HepG2 (cell line): ENCODE measurements at regions not wholly inside any gene's neighbourhood (a gene's known extent, or its start where the extent isn't known, plus 50 kb on each side); places are given as distances from the start of the nearest gene placed in this dataset.

ENCODE experiments used
- ATAC-seq: fragments of 200-7000 bp; cut with Tn5 transposase; 3 replicates; pipeline ENCODE4 v1.9.1; 2020; ENCODE audit warnings: mild to moderate bottlenecking, moderate library complexity
- BruUV-seq: library from RNA; stranded (reverse); fragments of 400-500 nt; replicated peaks from 2 replicates; lab custom pipeline; 2021; lab: Mats Ljungman, UMichigan
- CTCF ChIA-PET: fragments of 300-600 bp; formaldehyde crosslinking; extraction: SDS; loops from one replicate; lab custom pipeline; 2021; ENCODE audit warnings: low total read pairs, inconsistent platforms, low intra/inter-chr PET ratio; lab: Yijun Ruan, JAX
- POLR2A ChIA-PET: fragments of 350-600 bp; sonication (Branson Sonifier 250); formaldehyde crosslinking; loops from one replicate; lab custom pipeline; 2020; ENCODE audit warnings: antibody characterized with exemption, inconsistent platforms; lab: Yijun Ruan, JAX
- DNase-seq: peaks from one replicate; pipeline ENCODE4 v3.0.0-alpha.2; 2015; ENCODE audit warnings: low spot score
- FAIRE-seq: peaks from 3 replicates; lab custom pipeline; 2011; peaks lifted over from hg19 to GRCh38; lab: Jason Lieb, UNC
- H2AFZ ChIP-seq: one replicate; pipeline ENCODE4 v1.6.1; 2011; ENCODE audit warnings: low read length, inconsistent platforms
- H3K27ac ChIP-seq: fragments of 300-600 bp; 3 replicates; pipeline ENCODE4 v1.8.0; 2011; ENCODE audit warnings: mixed run types, mild to moderate bottlenecking, mixed read lengths, low read length, inconsistent platforms; ENCODE audit not compliant: insufficient read depth; ENCODE audit errors: extremely low read length
- H3K27me3 ChIP-seq, 2 experiments: fragments of 200-600 bp in 1 of 2; 2 replicates in 1 of 2; 3 replicates in 1 of 2; pipeline versions ENCODE4 v1.6.0 to v1.8.0; 2011; ENCODE audit warnings: low read length in 2 of 2, mild to moderate bottlenecking in 2 of 2, moderate library complexity in 2 of 2, inconsistent platforms in 1 of 2; ENCODE audit not compliant: insufficient read depth in 2 of 2, control insufficient read depth in 1 of 2
- H3K36me3 ChIP-seq, 2 experiments: fragments of 200-600 bp in 1 of 2; replicated peaks in 1 of 2; 2 replicates in 1 of 2; 3 replicates in 1 of 2; pipeline versions ENCODE4 v1.5.1 to v1.8.0; 2011; ENCODE audit warnings: low read length in 2 of 2, inconsistent platforms in 1 of 2; ENCODE audit not compliant: insufficient read depth in 2 of 2, control insufficient read depth in 1 of 2
- H3K4me1 ChIP-seq: 2 replicates; pipeline ENCODE4 v1.5.1; 2012; ENCODE audit warnings: low read length, inconsistent platforms; ENCODE audit not compliant: insufficient read depth
- H3K4me2 ChIP-seq: 2 replicates; pipeline ENCODE4 v1.6.0; 2011; ENCODE audit warnings: low read depth, low read length, inconsistent platforms
- H3K4me3 ChIP-seq, 3 experiments: fragments of 200-600 bp in 1 of 3; sonication (generic), shearing (Covaris generic) in 1 of 3; replicated peaks in 1 of 3; 2 replicates each; pipeline ENCODE4 v1.5.1; 2011 to 2016; ENCODE audit warnings: low read length in 3 of 3, inconsistent platforms in 2 of 3, low read depth in 2 of 3, mild to moderate bottlenecking in 2 of 3, control low read depth in 1 of 3, mixed read lengths in 1 of 3; ENCODE audit not compliant: insufficient read depth in 1 of 3
- H3K79me2 ChIP-seq: one replicate; pipeline ENCODE4 v1.6.1; 2011; ENCODE audit warnings: low read length, inconsistent platforms; ENCODE audit not compliant: insufficient read depth
- H3K9ac ChIP-seq: 2 replicates; pipeline ENCODE4 v1.6.0; 2011; ENCODE audit warnings: mild to moderate bottlenecking, low read depth, low read length, inconsistent platforms; ENCODE audit not compliant: insufficient read depth
- H3K9me3 ChIP-seq: 2 replicates; pipeline ENCODE4 v1.5.1; 2012; ENCODE audit warnings: mild to moderate bottlenecking, low read length
- H4K20me1 ChIP-seq: 2 replicates; pipeline ENCODE4 v1.6.0; 2011; ENCODE audit warnings: inconsistent platforms, mild to moderate bottlenecking, low read length, moderate library complexity; ENCODE audit not compliant: insufficient read depth
- ATF7 ChIP-seq, 2 experiments: fragments of 450-650 bp in 1 of 2; sonication (generic) in 1 of 2; formaldehyde crosslinking in 1 of 2; IDR thresholded peaks; 2 replicates each; pipeline versions ENCODE4 v1.4.0 to v1.6.1; 2016 to 2020; ENCODE audit warnings: antibody characterized with exemption in 1 of 2, mild to moderate bottlenecking in 1 of 2, missing genetic modification reagents in 1 of 2
- EHMT2 ChIP-seq: fragments of 200-600 bp; sonication (generic); IDR thresholded peaks from 2 replicates; pipeline ENCODE4 v1.7.0; 2017; ENCODE audit warnings: antibody characterized with exemption, low read depth, low read length, borderline replicate concordance
- IRF2 ChIP-seq: IDR thresholded peaks from 2 replicates; pipeline ENCODE4 v1.6.1; 2018; ENCODE audit warnings: missing genetic modification reagents, missing compliant biosample characterization
- SMAD3 ChIP-seq: sonication (generic); formaldehyde crosslinking; IDR thresholded peaks from 2 replicates; pipeline ENCODE4 v1.4.0; 2020; ENCODE audit warnings: missing genetic modification reagents
- WGBS: methylation state at CpG from one replicate; pipeline ENCODE4 v1.1.6; 2017; ENCODE audit warnings: low lambda C conversion rate; 5-methylcytosine and 5-hydroxymethylcytosine counted together
- in situ Hi-C: cut with HindIII; loops from 2 replicates; pipeline ENCODE4 v1.10.0; 2017; ENCODE audit warnings: low pct_unique_long_range_greater_than_20kb; ENCODE audit not compliant: extremely low pct_ligation_motif_present
- intact Hi-C: fragments of 100-400 bp; cut with micrococcal nuclease; formaldehyde crosslinking; loops from one replicate; pipeline ENCODE4 v1.10.0; 2022; ENCODE audit not compliant: unreplicated experiment
- TF ChIP-seq, protein P1 (sequence below): sonication (generic); formaldehyde crosslinking; conservative IDR thresholded peaks from 2 replicates; pipeline ENCODE4 v1.4.0; 2020; ENCODE audit warnings: missing genetic modification reagents
- TF ChIP-seq, protein P2 (sequence below): sonication (generic); formaldehyde crosslinking; IDR thresholded peaks from 2 replicates; pipeline ENCODE4 v1.8.0; 2022; ENCODE audit warnings: missing genetic modification reagents, mild to moderate bottlenecking, borderline replicate concordance

DNA sequence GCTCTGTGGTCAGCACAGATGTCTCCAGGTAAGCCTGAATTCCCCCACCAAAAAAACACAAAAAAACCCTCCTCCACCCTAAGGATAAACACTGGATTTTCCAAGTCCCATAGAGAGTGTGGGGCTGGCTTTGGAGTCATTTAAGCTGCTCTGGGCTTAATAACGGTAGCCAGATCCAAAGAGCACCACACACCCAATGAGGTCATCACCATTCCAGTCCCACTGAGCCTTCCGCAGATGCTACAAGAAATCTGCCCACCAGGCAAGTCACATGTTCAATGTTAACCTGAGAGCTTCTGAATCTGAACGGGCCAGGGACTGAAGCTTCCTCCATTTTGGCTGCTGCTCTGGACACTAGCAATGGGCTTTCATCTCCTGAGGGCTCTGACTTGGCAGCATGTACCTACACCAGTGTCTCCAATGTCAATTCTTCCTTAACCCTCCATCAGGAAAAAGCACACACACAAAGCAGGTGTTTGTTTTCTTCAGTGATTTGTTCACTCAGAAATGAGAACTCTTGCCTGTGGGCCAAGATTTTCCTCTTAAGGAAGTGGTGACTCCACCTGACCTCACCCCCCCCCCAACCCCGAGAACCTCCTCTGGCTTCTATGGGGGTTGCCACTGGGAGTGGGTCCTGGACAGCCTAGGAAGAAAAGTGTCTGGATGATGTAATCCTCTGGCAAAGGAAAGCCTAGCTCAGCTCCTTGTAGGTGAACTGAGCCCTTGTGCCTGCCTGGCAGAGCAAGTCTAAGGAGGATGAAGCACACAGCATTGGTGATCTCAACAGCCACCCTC lies 220.1 kb downstream of the FOXL1 start:
- Histone ChIP-seq H3K4me1 (no peaks in the 10 kb centered on the region), H3K27me3 (peaks cover 0 to 19% of the 10 kb centered on the region in 2 experiments; a peak in 3 of 5 replicates), H4K20me1 (no peaks in the 10 kb centered on the region), H3K9ac (no peak overlapping the region), H3K4me2 (no peak overlapping the region), H3K27ac (no peak overlapping the region), H3K4me3 (no peak overlapping the region), H3K79me2 (no peaks in the 10 kb centered on the region), H3K9me3 (no peaks in the 10 kb centered on the region), H3K36me3 (no peaks in the 10 kb centered on the region), H2AFZ (no peak overlapping the region)
- WGBS = 10% methylated on average over 4 of the region's 4 CpGs
- TF ChIP-seq SMAD3 (CRISPR knock-in tag) (no peak), ATF7 (IDR thresholded peaks at IDR 0.05) (peak; percentile 21), ATF7 (CRISPR knock-in tag; IDR thresholded peaks at IDR 0.05) (no peak), EHMT2 (no peak), IRF2 (CRISPR knock-in tag) (no peak)
- TF ChIP-seq, protein P1, sequence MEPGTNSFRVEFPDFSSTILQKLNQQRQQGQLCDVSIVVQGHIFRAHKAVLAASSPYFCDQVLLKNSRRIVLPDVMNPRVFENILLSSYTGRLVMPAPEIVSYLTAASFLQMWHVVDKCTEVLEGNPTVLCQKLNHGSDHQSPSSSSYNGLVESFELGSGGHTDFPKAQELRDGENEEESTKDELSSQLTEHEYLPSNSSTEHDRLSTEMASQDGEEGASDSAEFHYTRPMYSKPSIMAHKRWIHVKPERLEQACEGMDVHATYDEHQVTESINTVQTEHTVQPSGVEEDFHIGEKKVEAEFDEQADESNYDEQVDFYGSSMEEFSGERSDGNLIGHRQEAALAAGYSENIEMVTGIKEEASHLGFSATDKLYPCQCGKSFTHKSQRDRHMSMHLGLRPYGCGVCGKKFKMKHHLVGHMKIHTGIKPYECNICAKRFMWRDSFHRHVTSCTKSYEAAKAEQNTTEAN (CRISPR knock-in tag) = no peak
- TF ChIP-seq, protein P2, sequence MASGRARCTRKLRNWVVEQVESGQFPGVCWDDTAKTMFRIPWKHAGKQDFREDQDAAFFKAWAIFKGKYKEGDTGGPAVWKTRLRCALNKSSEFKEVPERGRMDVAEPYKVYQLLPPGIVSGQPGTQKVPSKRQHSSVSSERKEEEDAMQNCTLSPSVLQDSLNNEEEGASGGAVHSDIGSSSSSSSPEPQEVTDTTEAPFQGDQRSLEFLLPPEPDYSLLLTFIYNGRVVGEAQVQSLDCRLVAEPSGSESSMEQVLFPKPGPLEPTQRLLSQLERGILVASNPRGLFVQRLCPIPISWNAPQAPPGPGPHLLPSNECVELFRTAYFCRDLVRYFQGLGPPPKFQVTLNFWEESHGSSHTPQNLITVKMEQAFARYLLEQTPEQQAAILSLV (CRISPR knock-in tag) = no peak
- BruUV-seq = no TSS peak
- intact Hi-C loops (no loop called here), in situ Hi-C loops (no loop called here)
- no peak for ATAC-seq
- POLR2A ChIA-PET = no interaction called here
- DNase-seq = no peak
- FAIRE-seq = no peak
- CTCF ChIA-PET = no interaction called here
